ENCODE measurements at regions not wholly inside any gene's neighbourhood (a gene's known extent, or its start where the extent isn't known, plus 50 kb on each side); places are given as distances from the start of the nearest gene placed in this dataset.

DNA sequence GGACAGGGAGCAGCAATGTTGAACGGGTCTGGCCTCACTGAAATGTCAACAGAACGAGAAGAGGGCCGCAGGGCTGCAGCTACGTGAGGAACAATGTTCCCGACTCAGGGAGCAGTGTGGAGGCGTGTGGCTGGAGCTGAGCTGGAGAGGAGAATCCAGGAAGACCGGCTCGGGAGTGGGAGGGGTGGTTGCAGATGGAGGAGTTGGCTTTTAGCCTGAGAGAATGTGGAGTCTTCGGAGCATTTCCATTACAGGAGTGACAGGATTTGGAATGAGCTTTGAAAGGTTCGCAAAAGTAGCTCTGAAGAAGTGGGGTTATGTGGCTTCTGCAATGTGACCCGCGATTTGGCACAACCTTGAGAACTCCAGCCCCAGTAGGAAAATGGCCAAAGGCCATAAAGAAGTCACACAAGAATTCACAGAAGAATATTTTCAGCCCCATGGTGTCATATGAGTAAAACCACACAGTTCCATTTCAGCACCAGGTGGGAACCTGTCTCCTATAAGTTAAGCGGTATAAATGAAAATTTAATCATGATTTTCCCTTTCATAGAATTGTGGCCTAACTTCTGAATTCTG lies 78.8 kb upstream of the NSMCE3 start:
- TF ChIP-seq CBX5 (IDR thresholded peaks at IDR 0.05; ENCODE audit: low read depth, low read length) (no peak), RAD21 (IDR thresholded peaks at IDR 0.05 in 1 of 2, conservative IDR thresholded peaks at IDR 0.05 in 1 of 2; ENCODE audit: low read depth in 2 of 2, low read length in 2 of 2) (no peak), RBBP5 (IDR thresholded peaks at IDR 0.05; ENCODE audit: borderline replicate concordance, low read depth, low read length) (no peak), MAFK (IDR thresholded peaks at IDR 0.05; ENCODE audit: low read depth, low read length) (no peak), TAF1 (IDR thresholded peaks at IDR 0.05; ENCODE audit: low read depth, low read length) (no peak), RFX5 (IDR thresholded peaks at IDR 0.05; ENCODE audit: borderline replicate concordance, low read depth, low read length) (no peak), POLR2AphosphoS5 (IDR thresholded peaks at IDR 0.05; ENCODE audit: low read depth, low read length) (no peak), SP1 (IDR thresholded peaks at IDR 0.05; ENCODE audit: low read depth, low read length) (no peak)
- TF ChIP-seq, protein P1, sequence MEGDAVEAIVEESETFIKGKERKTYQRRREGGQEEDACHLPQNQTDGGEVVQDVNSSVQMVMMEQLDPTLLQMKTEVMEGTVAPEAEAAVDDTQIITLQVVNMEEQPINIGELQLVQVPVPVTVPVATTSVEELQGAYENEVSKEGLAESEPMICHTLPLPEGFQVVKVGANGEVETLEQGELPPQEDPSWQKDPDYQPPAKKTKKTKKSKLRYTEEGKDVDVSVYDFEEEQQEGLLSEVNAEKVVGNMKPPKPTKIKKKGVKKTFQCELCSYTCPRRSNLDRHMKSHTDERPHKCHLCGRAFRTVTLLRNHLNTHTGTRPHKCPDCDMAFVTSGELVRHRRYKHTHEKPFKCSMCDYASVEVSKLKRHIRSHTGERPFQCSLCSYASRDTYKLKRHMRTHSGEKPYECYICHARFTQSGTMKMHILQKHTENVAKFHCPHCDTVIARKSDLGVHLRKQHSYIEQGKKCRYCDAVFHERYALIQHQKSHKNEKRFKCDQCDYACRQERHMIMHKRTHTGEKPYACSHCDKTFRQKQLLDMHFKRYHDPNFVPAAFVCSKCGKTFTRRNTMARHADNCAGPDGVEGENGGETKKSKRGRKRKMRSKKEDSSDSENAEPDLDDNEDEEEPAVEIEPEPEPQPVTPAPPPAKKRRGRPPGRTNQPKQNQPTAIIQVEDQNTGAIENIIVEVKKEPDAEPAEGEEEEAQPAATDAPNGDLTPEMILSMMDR (IDR thresholded peaks at IDR 0.05; ENCODE audit: control extremely low read depth in 1 of 3, insufficient read depth in 1 of 3, low read depth in 1 of 3, low read length in 3 of 3): no peak

Measured in H1 (cell line).